SIG-M5 treated with dmso at 0.1 percent for 504 hours (cell line): ENCODE measurements at regions not wholly inside any gene's neighbourhood (a gene's known extent, or its start where the extent isn't known, plus 50 kb on each side); places are given as distances from the start of the nearest gene placed in this dataset.
"Not testable (repeated sequence)": the region's sequence is repeated elsewhere in the genome, so short reads cannot be mapped to it uniquely, and the experiment has no call there.

Experiments used
- DNase-seq: peaks from one replicate; lab custom pipeline; 2025; ENCODE audit not compliant: unreplicated experiment; lab: John Stamatoyannopoulos, UW

DNA sequence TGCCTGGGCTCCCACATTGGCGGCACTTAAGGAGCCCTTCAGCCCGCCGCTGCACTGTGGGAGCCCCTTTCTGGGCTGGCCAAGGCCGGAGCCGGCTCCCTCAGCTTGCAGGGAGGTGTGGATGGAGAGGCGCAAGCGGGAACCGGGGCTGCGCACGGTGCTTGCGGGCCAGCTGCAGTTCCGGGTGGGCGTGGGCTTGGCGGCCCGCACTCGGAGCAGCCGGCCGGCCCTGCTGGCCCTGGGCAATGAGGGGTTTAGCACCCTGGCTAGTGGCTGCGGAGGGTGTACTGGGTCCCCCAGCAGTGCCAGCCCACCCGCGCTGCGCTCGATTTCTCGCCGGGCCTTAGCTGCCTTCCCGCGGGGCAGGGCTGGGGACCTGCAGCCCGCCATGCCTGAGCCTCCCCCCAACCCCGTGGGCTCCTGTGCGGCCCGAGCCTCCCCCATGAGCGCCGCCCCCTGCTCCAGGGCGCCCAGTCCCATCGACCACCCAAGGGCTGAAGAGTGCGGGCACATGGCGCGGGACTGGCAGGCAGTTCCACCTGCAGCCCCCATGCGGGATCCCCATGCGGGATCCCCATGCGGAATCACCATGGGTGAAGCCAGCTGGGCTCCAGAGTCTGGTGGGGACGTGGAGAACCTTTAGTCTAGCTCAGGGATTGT lies 998.9 kb upstream of the MIR17HG start:
- not testable (repeated sequence) for DNase-seq

DNA sequence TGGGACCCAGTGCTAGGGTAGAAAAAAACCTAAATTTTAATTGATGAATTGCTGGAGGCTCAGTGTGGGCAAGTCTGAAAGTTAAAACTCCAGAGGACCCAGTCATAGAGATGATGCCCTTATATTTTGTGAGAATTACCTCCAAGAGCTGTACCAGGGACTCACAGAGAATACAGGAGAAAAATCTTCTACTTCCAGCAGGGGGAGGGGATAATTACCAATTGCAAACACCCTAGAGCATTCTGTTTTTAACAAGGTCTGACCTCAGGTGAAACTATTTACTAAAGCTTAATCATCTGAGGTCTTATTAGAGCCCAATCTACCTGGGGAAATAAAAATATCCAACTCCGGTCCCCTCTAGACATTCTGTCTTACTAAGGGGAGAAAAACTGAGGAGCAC lies 994.7 kb upstream of the MIR17HG start:
- DNase-seq = no peak

DNA sequence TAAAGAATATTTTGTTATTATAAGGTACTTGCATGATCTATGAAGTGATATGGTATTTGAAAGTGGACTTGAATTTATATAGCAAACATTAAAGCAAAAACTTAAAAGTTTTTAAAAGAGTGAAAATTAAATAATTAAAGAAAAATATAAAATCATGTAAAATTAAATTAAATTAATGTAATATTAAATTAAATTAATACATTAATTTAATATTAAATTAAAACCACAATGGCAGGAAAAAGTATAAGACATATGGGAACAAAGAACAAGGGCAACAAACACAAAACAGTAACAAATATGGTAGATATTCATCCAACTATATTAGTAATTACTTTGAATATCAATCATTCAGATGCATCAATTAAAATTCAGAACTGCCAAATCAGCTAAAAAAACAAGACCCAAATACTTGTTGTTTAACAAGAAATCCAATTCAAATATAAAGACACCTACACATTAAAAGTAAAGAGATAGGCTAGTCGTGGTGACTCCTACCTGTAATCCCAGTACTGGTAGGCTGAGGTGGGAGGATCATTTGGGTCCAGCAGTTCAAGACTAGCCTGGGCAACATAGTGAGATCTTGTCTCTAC lies 992.2 kb upstream of the MIR17HG start:
- no peak for DNase-seq

DNA sequence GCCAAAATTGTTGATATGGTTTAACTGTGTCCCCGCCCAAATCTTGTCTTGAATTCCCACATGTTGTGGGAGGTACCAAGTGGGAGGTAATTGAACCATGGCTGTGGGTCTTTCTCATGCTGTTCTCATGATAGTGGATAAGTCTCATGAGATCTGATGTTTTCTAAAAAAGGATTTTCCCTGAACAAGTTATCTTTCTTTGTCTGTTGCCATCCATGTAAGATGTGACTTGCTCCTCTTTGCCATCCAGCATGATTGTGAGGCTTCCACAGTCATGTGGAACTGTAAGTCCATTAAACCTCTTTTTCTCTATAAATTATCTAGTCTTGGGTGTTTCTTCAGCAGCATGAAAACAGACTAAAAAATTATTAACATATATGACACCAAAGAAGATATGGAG lies 986.7 kb upstream of the MIR17HG start:
- DNase-seq = no peak

DNA sequence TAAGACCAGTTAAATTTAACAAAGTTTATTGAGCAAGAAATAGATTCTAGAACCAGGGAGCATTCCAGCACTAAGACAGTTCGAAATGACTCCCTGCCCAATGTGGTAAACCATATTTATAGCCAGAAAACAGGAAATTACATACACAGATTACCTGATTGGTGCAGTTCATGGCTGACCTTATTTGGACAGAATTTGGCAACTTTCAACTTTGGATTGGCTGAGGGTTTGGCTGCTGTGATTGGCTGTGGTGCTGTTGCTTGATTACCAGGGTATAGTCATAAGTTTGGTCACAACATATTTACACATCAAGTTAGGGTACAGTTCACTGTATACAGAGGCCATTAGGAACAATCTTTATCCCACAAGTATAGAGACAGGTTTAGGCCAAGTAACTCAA lies 984.8 kb upstream of the MIR17HG start:
- DNase-seq = no peak

DNA sequence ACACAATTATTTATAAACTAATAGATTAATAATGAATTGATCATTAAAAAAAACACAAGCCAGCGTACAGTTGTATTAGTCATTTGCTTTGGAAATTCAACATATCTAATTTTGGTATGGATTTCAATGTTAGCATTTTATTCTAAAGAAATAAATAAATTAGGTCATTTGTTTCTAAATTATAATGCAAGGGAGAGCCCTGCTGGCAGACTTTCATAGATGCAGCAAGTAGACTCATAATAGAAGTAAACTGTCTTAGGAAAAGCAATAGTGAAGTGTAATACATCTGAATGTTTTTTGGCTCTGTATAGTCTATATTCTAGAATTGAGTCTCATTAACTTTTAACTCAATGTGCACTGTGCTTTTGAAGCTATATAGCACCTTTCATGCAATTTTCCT lies 982.4 kb upstream of the MIR17HG start:
- DNase-seq = no peak

DNA sequence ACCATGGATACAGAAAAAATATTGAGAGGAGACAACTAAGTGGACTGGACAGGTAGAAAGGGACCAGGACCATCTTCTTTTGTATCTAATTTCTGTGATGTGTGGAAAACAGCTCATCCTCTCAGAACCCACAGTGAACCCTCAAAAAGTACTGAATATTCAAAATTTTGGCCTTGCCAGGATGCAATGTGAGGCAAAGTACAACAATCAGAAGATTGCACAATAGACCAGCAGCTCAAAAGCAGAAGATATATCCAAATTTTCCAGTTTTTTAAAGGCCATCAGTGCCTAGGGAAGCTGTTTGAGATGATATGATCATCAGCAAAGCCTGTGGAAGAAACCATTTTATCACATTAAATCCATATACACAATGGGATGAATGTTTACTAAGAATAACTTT lies 973.3 kb upstream of the MIR17HG start:
- no peak for DNase-seq

DNA sequence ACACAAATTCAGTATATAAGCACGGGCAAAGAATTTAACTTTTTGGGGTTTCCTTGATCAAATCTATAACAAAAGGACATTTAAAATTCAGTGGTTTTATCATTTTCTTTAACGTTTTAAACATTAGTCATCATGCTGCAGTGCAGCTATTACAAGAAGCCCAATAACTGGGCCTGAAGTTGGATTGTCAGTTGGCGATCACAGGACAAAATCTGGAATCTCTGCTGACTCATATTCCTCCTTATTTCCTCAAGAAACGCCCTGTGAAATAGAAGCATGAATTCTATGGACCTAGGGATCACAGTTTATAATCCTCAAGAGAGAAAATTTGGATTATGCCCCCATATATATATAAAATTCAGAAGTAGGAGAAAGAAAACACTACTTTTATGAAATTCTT lies 971.6 kb upstream of the MIR17HG start:
- no peak for DNase-seq

DNA sequence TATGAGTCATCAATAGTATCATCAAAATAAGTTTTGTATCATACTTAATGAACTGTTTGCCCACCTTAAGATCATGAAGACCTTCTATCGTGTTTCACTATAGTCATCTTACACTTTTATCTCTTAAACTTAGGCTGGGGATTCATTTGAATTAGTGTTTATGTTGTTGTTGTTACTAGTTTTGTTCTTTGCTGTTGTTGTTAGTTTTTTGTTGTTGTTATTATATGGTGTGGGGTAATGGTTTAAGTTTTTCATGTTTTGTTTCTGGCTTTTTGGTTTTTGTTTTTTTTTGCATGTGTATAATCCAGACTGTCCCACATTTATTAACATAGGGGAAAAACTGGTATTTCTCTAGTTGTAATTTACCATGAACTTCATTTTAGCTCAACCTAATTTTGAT lies 965.1 kb upstream of the MIR17HG start:
- DNase-seq = no peak

DNA sequence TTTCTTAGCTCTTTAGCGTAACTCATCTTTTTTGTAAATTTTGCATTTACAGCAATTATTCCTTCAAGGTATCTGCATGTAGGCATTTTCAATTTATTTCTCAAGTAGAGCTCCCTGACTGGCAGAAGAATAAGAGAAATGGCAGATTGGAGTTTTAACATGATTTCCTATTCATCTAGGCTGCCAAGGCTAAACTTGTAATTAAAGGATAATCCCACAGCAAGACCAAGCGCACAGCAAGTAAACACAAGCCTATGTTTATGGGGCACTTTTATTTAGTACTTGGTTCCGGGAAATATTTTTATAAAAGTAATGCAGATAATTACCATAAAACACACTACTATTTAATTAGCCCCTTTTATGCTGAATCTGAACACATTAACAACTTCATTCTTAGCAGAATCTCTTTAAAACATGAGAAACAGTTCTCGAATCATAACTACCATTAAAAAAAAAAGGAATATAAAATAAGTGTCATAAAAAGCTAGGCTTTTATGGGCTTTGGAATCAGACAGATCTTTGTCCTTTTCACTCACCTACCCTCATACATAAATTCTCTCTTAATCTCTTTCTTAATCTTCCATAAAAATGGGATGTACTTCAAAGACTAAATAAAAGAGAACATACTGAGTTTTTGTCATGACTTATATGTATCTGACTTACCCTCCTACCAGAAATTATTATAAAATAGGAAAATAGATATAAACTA lies 961.6 kb upstream of the MIR17HG start:
- DNase-seq = no peak

DNA sequence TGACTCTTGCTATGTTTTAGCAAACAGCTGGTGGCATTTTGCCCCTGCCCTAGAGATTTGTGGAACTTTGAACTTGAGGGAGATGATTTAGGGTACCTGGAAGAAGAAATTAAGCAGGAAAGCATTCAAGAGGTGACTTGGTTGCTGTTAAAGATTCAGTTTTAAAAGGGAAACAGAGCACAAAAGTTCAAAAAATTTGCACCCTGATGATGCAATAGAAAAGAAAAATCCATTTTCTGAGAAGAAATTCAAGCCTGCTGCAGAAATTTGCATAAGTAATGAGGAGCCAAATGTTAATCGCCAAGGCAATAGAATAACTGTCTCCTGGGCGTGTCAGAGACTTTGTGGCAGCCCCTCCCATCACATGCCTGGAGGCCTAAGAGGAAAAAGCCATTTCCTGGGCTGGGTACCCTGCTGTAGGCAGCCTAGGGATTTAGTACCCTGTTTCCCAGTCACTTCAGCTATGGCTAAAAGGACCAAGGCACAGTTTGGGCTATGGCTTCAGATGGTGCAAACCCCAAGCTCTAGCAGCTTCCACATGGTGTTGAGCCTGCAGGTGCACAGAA lies 958.5 kb upstream of the MIR17HG start:
- DNase-seq = no peak

DNA sequence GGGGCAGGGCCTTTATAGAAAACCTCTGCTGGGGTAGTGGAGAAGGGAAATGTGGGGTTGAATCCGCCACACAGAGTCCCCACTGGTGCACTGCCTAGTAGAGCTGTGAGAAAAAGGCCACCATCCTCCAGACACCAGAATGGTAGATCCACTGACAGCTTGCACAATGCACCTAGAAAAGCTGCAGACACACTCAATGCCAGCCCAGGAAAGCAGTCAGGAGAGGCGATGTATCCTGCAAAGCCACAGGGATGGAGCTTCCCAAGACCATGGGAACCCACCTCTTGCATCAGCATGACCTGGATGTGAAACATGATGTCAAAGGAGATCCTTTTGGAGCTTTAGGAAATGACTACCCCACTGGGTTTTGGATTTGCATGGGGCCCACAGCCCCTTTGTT lies 958.0 kb upstream of the MIR17HG start:
- no peak for DNase-seq

DNA sequence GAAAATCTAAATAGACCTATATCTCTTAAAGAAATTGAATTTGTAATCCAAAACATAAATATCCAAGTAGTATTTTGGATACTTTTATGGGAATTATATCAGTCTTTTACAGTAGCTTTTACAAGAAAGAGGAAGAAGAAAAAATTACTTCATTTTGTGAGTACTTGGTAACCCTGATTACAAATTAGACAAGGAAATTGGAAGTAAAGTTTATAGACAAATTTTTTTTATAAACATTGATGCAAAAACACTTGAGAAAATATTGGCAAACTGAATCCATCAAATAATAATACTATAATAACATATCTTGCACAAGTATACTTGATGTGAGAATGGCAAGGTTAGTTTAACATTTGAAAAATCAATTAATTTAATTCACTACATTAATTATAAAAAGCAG lies 954.1 kb upstream of the MIR17HG start:
- no peak for DNase-seq

DNA sequence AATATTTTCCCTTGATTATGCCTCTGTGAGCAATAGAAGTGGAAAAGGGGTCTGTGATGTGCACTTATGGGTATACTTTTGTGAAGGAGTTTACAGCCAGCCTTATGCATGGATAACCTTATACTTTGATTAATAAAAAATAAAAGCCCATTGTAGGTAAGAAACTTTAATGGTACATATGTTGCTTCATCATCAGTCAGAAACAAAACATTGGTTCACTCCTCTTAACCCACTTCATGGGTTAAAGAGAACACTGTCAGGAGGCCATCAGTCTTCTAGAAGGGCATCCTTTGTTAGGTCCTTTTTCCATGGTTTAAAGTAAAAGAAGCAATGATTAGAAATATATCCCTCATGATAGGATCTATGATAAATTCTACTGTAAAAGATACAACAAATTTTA lies 952.1 kb upstream of the MIR17HG start:
- DNase-seq = no peak

DNA sequence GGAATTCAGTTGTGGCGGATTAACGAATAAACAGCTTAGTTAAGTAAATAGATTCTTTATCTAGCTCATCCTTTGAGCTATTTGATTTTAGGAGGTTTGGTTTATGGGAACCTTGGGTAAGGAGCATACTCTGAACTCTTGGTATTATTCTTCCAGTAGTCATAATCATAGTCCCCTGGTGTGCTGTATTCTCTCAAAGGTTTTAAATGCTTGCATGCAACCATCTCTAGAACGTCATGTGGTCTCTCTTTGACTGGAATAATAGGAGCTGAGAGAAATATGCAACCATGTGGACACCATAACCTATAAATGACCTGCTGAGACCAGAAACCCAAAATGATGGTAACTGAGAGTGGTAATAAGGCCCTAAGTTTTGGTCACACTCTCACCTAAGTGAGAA lies 951.6 kb upstream of the MIR17HG start:
- DNase-seq = no peak

DNA sequence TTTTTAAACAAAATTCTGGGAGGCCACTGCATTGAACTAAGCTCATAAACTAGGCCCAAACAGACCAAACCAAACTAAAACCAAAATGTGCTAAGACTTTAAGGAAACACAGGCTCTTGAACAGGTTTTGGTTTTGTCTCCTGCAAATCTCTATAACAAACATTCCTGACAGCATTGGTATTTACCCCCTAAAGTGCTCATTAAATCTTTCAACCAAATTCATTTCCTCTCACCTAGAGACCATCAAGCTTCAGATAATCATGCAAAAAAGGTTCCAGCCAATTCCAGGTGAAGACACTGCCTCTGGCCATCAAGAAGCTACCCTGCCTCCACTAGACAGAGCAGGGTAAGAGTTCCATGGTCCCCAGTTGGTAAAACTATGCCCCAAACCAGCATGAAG lies 951.2 kb upstream of the MIR17HG start:
- DNase-seq = no peak

DNA sequence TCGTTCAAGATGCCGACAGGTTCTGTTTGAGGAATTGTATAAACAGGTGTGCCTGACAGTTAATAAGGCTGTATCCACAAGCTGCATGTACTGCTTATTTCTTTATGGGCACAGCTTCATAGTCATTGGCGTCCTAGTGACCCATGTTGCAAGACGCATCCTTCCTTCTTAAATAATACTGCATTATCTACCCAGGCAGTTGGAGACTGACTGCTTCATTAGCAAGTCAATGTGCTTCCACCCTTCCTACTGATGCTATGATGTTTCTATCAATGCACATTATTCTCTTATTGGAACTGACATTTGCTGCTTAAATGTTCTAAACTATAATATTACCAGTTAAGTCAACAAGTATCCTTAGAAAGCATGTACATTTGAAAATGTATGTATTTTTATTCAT lies 950.0 kb upstream of the MIR17HG start:
- no peak for DNase-seq

DNA sequence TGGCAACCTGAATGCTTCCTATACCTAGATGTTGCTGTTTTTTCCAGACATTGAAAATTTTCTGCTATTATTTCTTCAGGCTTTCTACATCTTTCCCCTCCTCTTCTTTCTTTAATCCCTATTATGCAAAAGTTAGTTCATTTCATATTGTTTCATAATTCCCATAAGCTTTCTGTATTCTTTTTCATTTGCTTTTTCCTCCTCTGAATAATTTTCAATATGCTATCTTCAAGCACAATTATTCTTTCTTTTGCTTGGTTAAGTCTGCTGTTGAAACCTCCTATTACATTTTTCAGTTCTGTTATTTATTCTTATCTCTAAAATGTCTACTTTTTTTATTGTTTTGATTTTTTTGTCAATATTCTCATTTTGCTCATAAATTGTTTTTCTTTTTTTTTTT lies 947.1 kb upstream of the MIR17HG start:
- no peak for DNase-seq

DNA sequence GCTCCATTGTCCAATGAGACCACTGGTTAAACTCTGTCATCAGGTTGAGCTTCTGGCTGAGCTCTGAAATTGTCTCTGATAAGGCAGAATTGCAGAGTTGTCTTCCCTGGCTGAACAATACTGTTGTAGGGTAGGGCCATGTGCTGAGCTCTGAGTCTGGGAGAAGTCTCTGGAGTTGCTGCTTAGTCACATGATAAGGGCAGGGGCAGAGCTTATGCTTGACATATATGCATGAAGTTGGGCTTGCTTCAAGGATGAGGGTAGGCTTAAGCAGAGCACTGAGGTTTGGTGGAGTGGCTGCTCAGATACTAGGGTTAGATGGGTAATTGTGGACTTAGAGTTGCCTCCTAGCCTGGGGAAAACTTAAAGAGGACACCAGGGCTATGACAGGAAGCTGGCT lies 946.3 kb upstream of the MIR17HG start:
- DNase-seq = no peak

DNA sequence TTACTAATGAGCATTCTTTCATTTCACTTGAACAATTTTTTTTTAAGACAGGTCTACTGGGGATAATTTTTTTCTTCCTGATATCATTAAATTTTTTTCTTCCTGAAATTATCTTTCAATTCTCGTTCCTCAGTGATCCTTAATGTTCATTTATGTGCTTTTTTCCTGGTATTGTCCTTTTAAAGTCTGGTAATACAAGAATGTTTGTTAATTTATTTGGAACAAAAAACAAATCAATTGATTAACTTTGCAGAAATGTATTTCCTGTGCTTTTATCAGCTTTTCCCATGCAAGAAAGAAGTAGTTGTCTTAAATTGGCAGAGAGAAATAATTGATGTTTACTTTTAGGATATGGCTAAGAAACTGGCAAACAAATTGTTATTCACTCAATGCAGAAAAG lies 945.4 kb upstream of the MIR17HG start:
- no peak for DNase-seq

DNA sequence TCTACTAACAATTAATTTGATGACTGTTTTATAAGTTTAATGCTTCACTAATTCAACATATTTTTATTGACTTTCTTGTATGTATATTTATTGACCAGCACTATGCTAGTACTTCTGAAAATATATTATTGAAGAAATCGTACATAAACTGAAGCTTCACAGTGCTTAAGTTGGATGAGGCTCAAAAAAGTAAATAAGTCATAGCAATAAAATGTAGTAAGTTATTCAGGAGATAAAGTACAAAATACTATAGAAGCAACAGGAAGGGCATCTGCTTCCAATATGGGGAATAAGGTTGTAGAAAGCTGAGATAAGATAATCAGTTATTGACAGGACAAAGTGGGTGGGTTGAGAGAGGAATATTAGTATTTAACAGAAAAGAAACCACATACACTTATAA lies 944.9 kb upstream of the MIR17HG start:
- no peak for DNase-seq

DNA sequence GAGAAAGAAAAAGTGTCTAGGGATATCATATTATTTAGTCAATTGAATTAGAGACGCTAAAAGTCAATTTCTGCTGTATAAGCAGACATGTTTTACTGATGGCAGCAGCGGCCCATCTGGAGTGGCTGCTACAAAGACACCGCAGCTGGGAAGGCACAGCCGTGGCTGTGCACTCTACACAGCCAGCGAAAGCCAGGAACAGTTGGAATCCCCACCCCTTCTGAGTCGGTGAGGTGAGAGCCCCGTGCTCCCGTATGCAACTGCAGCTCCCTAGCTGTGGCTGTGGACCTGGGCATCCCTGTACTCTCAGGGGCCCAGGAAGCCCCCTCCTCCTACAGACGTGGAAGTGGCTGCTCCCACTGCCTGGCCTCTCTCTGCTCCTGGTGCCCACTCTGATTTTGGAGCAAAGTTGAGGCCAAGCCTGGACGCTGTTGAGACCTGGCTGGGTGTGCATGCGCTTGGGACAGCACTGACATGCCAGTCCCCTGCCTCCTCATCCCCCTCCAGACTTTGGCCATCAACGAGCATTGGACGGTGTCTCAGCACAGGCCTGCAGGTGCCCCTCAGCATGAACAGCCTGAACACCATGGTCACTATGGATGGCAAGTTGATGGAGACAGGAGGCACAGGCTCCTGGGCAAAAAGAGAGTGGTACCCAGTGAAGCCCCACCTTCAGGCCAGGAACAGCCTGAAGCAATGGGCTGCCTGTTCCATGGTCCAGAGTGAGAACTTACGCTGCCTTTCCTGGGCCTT lies 944.0 kb upstream of the MIR17HG start:
- no peak for DNase-seq
